ENCODE measurements at regions not wholly inside any gene's neighbourhood (a gene's known extent, or its start where the extent isn't known, plus 50 kb on each side); places are given as distances from the start of the nearest gene placed in this dataset.
A peak's percentile ranks its signal among the peaks of the same experiment; 100 is the strongest.

- no peaks in the 10 kb centered on the region for H3K79me2 ChIP-seq (ENCODE audit: control insufficient read depth, insufficient read depth, low read length)
- peak overlapping the region; percentile 70 for H3K9ac ChIP-seq (ENCODE audit: control insufficient read depth, extremely low read depth, insufficient read depth, low read length)
- H2AFZ ChIP-seq (ENCODE audit: control insufficient read depth, low read length): no peak overlapping the region
- no peaks in the 10 kb centered on the region for H4K20me1 ChIP-seq (ENCODE audit: control insufficient read depth, extremely low read depth, insufficient read depth, low read length)
- dilution Hi-C loops (cut with MboI; ENCODE audit: extremely low pct_ligation_motif_present, low sequenced_read_pairs): no loop called here
- H3K36me3 ChIP-seq (ENCODE audit: control insufficient read depth in 2 of 2, extremely low read depth in 1 of 2, insufficient read depth in 2 of 2, low read length in 2 of 2): no peaks in the 10 kb centered on the region
- DNase-seq (ENCODE audit: low read depth, low spot score) (peak; percentile 100), FAIRE-seq (no peak)
- peak overlapping the region; percentile 96 for H3K27ac ChIP-seq (ENCODE audit: control insufficient read depth, insufficient read depth, low read length)
- no peaks in the 10 kb centered on the region for H3K27me3 ChIP-seq (ENCODE audit: control insufficient read depth, extremely low read depth, insufficient read depth, low read length)
- no peak for TF ChIP-seq CTCF (optimal IDR thresholded peaks at IDR 0.05 in 1 of 3, IDR thresholded peaks at IDR 0.05 in 1 of 3, conservative IDR thresholded peaks at IDR 0.05 in 1 of 3; ENCODE audit: extremely low read depth in 1 of 3, insufficient read depth in 2 of 3, low read length in 3 of 3)
- no peak for TF ChIP-seq EZH2 (IDR thresholded peaks at IDR 0.05; ENCODE audit: low read length)
- peak overlapping the region in 2 of 3 experiments; percentile 18 to 27 for H3K4me3 ChIP-seq (ENCODE audit: control insufficient read depth in 2 of 3, extremely low read depth in 1 of 3, insufficient read depth in 2 of 3, low read depth in 1 of 3, low read length in 3 of 3)
- peaks cover 32% of the 10 kb centered on the region for H3K4me1 ChIP-seq (ENCODE audit: control insufficient read depth, extremely low read depth, insufficient read depth, low read length)
- H3K4me2 ChIP-seq (ENCODE audit: control insufficient read depth, extremely low read depth, insufficient read depth, low read depth, low read length): peak overlapping the region; percentile 71
- no peaks in the 10 kb centered on the region for H3K9me1 ChIP-seq (ENCODE audit: control insufficient read depth, extremely low read depth, insufficient read depth, low read length)
- H3K9me3 ChIP-seq (ENCODE audit: control insufficient read depth, low read depth, low read length): no peaks in the 10 kb centered on the region
Observed at GRCh38 chr10:110398419-110399105, 93.8 kb upstream of the SMNDC1 start.

- peak; percentile 88 for DNase-seq (ENCODE audit: low read depth, low spot score)
- no peaks in the 10 kb centered on the region for H3K79me2 ChIP-seq (ENCODE audit: control insufficient read depth, insufficient read depth, low read length)
- peak overlapping the region; percentile 71 for H3K4me2 ChIP-seq (ENCODE audit: control insufficient read depth, extremely low read depth, insufficient read depth, low read depth, low read length)
- H3K4me1 ChIP-seq (ENCODE audit: control insufficient read depth, extremely low read depth, insufficient read depth, low read length): peaks cover 36% of the 10 kb centered on the region
- H3K9me3 ChIP-seq (ENCODE audit: control insufficient read depth, low read depth, low read length): no peaks in the 10 kb centered on the region
- TF ChIP-seq EZH2 (IDR thresholded peaks at IDR 0.05; ENCODE audit: low read length) (no peak), CTCF (optimal IDR thresholded peaks at IDR 0.05 in 1 of 3, IDR thresholded peaks at IDR 0.05 in 1 of 3, conservative IDR thresholded peaks at IDR 0.05 in 1 of 3; ENCODE audit: extremely low read depth in 1 of 3, insufficient read depth in 2 of 3, low read length in 3 of 3) (peak in 2 of 3 experiments; percentile 10 to 22)
- peak overlapping the region; percentile 32 for H2AFZ ChIP-seq (ENCODE audit: control insufficient read depth, low read length)
- dilution Hi-C loops (cut with MboI; ENCODE audit: extremely low pct_ligation_motif_present, low sequenced_read_pairs): no loop called here
- peak overlapping the region; percentile 96 for H3K27ac ChIP-seq (ENCODE audit: control insufficient read depth, insufficient read depth, low read length)
- no peaks in the 10 kb centered on the region for H4K20me1 ChIP-seq (ENCODE audit: control insufficient read depth, extremely low read depth, insufficient read depth, low read length)
- H3K27me3 ChIP-seq (ENCODE audit: control insufficient read depth, extremely low read depth, insufficient read depth, low read length): no peaks in the 10 kb centered on the region
- FAIRE-seq: peak; percentile 96
- H3K4me3 ChIP-seq (ENCODE audit: control insufficient read depth in 2 of 3, extremely low read depth in 1 of 3, insufficient read depth in 2 of 3, low read depth in 1 of 3, low read length in 3 of 3): peak overlapping the region in 2 of 3 experiments; percentile 18 to 27
- H3K9me1 ChIP-seq (ENCODE audit: control insufficient read depth, extremely low read depth, insufficient read depth, low read length): no peaks in the 10 kb centered on the region
- H3K9ac ChIP-seq (ENCODE audit: control insufficient read depth, extremely low read depth, insufficient read depth, low read length): peak overlapping the region; percentile 70
- no peaks in the 10 kb centered on the region for H3K36me3 ChIP-seq (ENCODE audit: control insufficient read depth in 2 of 2, extremely low read depth in 1 of 2, insufficient read depth in 2 of 2, low read length in 2 of 2)
Observed at GRCh38 chr10:110399106-110399964, 94.6 kb upstream of the SMNDC1 start.

Measured in keratinocyte (primary cell).